Kidney epithelial cell (primary cell): ENCODE measurements at regions not wholly inside any gene's neighbourhood (a gene's known extent, or its start where the extent isn't known, plus 50 kb on each side); places are given as distances from the start of the nearest gene placed in this dataset.

Experiments used
- DNase-seq: peaks from one replicate; pipeline ENCODE4 v3.0.0-alpha.2; 2010; ENCODE audit warnings: low read depth
- H3K27me3 ChIP-seq: 2 replicates; pipeline ENCODE4 v1.6.0; 2011; ENCODE audit warnings: low read length; ENCODE audit not compliant: control insufficient read depth, insufficient read depth
- H3K36me3 ChIP-seq: 2 replicates; pipeline ENCODE4 v1.5.1; 2011; ENCODE audit warnings: low read length; ENCODE audit not compliant: control insufficient read depth, insufficient read depth
- H3K4me3 ChIP-seq: 2 replicates; pipeline ENCODE4 v1.5.1; 2011; ENCODE audit warnings: low read depth, mild to moderate bottlenecking, control low read depth, low read length
- TF ChIP-seq, protein P1 (sequence below): IDR thresholded peaks from 2 replicates; pipeline ENCODE4 v1.5.1; 2011; ENCODE audit warnings: mild to moderate bottlenecking, moderate library complexity, low read length, control low read depth, inconsistent platforms; ENCODE audit not compliant: insufficient read depth, poor library complexity, severe bottlenecking

DNA sequence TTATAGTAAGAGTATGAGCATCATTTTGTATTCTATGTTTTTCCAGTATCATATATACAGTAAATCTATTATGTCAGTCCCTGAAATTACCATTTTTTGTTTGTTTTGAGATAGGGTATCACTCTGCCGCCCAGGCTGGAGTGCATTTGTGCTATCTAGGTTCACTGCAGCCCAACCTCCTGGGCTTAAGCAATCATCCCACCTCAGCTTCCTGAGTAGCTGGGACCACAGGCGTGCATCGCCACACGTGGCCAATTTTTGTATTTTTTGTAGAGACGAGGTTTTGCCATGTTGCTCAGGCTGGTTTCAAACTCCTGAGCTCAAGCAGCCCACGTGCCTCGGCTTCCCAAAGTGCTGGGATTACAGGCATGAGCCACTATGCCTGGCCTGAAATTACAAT, 85.6 kb downstream of the ZNF330 start:
- TF ChIP-seq, protein P1, sequence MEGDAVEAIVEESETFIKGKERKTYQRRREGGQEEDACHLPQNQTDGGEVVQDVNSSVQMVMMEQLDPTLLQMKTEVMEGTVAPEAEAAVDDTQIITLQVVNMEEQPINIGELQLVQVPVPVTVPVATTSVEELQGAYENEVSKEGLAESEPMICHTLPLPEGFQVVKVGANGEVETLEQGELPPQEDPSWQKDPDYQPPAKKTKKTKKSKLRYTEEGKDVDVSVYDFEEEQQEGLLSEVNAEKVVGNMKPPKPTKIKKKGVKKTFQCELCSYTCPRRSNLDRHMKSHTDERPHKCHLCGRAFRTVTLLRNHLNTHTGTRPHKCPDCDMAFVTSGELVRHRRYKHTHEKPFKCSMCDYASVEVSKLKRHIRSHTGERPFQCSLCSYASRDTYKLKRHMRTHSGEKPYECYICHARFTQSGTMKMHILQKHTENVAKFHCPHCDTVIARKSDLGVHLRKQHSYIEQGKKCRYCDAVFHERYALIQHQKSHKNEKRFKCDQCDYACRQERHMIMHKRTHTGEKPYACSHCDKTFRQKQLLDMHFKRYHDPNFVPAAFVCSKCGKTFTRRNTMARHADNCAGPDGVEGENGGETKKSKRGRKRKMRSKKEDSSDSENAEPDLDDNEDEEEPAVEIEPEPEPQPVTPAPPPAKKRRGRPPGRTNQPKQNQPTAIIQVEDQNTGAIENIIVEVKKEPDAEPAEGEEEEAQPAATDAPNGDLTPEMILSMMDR: no peak
- Histone ChIP-seq H3K36me3 (no peaks in the 10 kb centered on the region), H3K4me3 (no peak overlapping the region), H3K27me3 (no peaks in the 10 kb centered on the region)
- DNase-seq: no peak

DNA sequence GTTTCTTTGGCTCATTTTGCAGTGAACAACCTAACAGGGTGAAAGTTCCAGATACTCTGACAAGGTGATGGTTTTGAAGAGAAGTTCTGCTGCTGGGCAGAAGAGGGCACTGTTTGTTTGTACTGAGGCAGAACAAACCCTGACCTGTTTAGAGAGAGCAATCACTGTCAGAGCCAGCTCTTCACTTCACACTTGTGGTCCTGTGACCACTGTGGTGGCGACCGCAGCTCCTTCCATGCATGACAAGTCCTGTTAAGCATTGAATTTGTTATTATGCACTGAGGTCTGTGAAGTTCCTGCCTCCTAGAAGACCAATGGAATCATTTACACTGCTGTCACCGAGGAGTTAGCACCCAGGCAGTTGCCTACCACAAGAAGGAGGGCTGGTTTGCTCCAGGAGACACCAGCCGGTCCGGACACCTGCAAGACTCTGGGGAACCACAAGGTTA, 86.6 kb downstream of the ZNF330 start:
- DNase-seq: peak; percentile 98
- Histone ChIP-seq H3K4me3 (no peak overlapping the region), H3K27me3 (no peaks in the 10 kb centered on the region), H3K36me3 (no peaks in the 10 kb centered on the region)
- TF ChIP-seq, protein P1: peak; percentile 87

DNA sequence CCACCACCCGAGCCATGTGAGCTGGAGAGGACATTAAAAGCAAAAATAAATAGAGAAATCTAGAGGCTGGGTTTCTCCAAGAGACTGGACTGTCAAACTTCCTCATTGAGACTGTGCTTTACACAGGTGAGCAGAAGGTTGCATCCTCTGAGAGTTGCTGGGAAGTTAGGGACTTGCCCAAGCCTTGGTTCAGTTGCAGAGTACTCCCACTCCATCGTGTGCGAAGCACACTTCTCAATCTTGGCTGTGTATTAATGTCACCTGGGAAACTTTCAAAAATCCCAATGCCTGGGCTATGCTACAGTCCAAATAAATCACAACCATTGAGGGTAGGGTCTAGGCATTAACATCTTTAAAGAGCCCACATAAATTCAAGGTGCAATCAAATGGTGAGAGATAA, 89.2 kb downstream of the ZNF330 start:
- no peaks in the 10 kb centered on the region for H3K36me3 ChIP-seq
- no peak overlapping the region for H3K4me3 ChIP-seq
- no peaks in the 10 kb centered on the region for H3K27me3 ChIP-seq
- TF ChIP-seq, protein P1: no peak
- no peak for DNase-seq

DNA sequence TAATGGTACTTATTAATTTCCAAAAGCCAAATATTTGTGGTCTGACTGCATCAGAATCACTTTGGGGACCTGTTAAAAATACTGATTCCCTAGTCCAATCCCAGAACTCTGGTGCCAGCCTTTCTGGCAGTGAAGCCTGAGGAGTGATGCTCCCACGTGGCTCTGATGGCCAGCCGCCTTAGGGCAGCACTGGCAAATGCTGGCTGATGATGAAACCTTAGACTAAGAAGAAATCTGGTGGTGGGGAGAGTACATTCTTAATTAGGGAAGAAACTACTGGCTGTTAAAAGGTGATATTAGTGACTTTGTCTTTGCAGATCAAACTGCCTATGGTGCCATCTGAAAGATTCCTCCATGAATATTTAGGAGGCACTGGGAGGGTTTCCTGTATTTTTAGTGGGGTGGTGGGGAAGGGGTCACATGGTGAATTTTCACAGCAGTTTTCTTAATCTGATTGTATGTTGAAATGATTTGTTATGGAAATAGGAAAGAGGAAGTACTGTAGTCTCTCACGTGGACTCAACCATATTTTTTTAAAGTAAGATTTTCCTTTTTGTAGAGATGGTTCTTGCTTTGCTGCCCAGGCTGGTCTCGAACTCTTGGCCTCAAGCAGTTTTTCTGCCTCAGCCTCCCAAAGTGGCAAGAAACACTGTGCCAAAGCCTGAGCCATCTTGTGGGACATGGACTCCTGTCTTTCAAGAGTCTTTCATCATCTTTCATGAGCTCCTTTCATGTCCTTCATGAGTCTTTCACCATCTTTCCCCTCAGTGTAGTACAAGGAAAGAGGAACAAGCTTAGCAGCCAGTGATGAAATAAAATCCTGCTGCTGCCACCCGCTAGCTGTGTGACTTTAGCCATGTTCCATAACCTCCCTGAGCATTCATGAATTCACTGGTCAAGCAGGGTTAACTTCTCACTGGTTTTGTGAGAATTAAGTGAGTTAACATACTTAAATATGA, 90.8 kb downstream of the ZNF330 start:
- no peak overlapping the region for H3K4me3 ChIP-seq
- no peaks in the 10 kb centered on the region for H3K36me3 ChIP-seq
- H3K27me3 ChIP-seq: no peaks in the 10 kb centered on the region
- no peak for DNase-seq
- TF ChIP-seq, protein P1: no peak

DNA sequence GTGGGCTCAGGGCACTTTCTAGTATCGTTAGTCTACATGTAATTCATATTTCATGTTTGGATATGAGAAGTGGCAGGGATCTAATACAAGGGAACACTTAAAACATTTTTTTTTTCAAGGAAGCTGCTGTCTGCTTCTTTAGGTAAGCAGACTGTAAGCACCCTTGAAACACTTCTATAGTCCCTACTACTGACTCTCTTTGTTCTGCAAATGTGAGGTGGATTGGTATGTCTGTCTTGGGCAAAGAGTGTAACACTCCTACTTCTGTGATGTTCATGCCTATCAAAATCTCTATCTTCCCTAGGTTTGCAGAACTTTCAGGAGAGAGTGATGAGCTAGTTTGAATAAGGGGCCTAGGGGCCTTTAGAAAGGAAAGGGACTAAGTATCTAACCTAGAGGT, 93.9 kb downstream of the ZNF330 start:
- DNase-seq: no peak
- Histone ChIP-seq H3K36me3 (no peaks in the 10 kb centered on the region), H3K4me3 (no peak overlapping the region), H3K27me3 (no peaks in the 10 kb centered on the region)
- TF ChIP-seq, protein P1: no peak
